ENCODE measurements at regions not wholly inside any gene's neighbourhood (a gene's known extent, or its start where the extent isn't known, plus 50 kb on each side); places are given as distances from the start of the nearest gene placed in this dataset.

- DNase-seq = no peak
Observed at GRCh38 chr11:110824912-110825620, 112.8 kb upstream of the ARHGAP20 start.

DNA sequence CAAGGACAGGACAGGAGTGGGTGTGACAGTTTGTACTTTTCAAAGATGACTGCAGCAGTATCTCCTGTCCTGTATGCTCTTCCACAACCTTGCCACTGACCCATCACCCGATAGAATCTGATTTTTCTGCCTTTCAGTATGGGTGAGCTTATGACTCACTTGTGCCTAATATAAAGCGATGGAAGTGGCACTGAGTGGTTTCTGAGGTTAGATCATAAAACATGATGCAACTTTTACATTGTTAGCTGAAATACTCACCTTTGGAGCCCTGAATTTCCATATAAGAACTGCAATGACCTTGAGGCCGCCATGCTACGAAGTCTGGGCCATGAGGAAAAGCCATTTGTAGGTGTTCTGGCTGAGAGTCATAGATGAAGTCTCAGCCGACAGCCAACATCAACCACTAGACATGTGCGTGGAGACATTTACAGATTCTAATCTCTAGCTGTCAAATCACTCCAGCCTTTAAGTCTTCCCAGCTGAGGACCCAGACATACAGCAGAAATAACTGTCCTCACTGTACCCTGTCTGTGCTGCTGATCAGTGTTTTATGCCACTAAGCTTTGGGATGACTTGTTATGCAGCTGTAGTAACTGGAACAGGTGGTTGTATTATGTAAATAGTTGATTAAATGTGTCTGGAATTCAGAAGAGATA lies 105.9 kb upstream of the ARHGAP20 start:
- peak; percentile 7 for DNase-seq

- no peak for DNase-seq
Observed at GRCh38 chr11:110812086-110812733, 100.0 kb upstream of the ARHGAP20 start.

GRCh38 chr11:110809417-110810199 lies 97.4 kb upstream of the ARHGAP20 start:
- DNase-seq = peak; percentile 3

DNA sequence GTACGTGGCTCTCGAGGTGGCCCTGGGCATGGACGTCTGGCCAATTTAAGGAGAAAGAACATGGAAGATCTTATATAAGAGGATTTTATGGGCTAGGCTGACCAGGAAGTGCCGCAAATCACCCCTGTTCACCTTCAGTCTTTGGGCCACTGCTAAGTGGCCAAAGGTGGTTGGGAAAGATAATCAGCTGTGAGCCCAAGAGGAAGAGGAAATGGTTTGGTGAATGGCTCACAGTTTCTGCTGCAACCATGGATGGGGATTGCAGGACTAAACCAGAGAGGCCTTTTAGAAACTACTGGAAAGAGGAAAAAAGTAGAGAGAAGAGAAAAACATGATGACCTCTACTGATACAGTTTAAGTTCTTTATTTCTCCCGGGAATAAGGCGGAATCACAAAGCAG lies 96.0 kb upstream of the ARHGAP20 start:
- no peak for DNase-seq

GRCh38 chr11:110807801-110808200 lies 95.6 kb upstream of the ARHGAP20 start:
- DNase-seq = no peak

GRCh38 chr11:110805756-110806155 lies 93.5 kb upstream of the ARHGAP20 start:
- DNase-seq = no peak

GRCh38 chr11:110802162-110802561 lies 89.9 kb upstream of the ARHGAP20 start:
- no peak for DNase-seq

DNA sequence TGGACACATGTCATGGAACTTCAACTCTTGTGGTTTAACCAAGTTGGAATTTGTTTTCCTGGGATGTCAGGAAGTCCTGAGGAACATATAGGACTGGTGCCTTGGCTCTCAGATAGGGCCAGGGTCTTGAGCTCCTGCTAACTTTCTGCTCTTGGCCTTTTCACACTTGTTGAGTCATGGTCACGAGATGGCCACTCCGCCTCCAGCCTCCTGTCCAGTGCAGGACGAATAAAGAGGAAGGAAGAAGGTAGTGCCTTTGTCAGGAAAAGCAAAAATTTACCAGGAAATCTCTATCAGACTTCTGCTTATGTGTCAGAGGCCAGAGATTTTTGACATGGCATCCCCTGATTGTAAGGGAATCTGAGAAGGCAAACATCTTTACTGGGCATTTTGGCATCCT lies 89.1 kb upstream of the ARHGAP20 start:
- no peak for DNase-seq

GRCh38 chr11:110798201-110798900 lies 86.1 kb upstream of the ARHGAP20 start:
- DNase-seq = peak; percentile 7

DNA sequence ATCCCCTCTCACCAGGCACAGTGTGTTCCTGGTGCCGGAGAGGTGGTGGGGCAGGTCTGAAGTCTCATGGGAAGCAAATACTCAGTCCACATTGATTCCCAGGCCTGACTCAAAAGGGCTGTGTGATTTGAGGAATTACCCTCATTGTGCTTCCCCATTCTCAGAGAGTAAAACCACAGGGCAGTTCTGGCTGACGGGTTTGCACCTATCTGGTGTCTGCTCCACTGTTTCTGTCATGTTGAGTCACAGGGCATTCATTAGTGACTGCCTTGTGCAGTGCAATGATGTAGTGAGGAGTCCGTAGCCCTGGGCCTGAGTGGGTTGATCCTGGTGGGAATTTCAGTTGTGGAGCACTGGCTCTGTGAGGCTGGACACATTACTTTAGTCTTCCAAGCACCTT lies 85.2 kb upstream of the ARHGAP20 start:
- DNase-seq = peak; percentile 41

DNA sequence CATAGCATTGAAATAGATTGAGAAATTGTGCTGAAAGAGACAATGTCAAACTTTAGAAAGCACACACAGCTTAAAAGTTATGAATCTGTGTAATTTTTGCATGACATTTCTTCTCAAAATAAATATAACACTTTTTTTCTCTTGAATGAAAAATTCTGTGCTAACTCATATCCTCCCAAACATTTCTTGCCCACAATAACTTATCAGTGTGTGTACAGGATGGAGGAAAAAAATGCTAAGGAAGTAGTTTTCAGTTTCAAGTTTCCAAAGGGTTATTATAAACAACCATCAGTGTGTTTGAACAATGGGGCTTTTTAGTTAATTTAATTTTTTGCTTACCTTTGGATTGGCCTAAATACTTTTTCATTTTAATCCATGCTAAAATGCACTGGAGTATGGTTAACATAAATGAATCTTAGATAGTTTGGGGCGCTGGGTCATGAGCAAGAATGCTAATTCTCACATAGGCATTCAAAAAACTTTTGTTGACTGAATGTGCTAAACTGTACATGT lies 82.9 kb upstream of the ARHGAP20 start:
- DNase-seq = peak; percentile 29

- no peak for DNase-seq
Observed at GRCh38 chr11:110793556-110793955, 81.3 kb upstream of the ARHGAP20 start.

- no peak for DNase-seq
Observed at GRCh38 chr11:110791621-110792020, 79.4 kb upstream of the ARHGAP20 start.

DNA sequence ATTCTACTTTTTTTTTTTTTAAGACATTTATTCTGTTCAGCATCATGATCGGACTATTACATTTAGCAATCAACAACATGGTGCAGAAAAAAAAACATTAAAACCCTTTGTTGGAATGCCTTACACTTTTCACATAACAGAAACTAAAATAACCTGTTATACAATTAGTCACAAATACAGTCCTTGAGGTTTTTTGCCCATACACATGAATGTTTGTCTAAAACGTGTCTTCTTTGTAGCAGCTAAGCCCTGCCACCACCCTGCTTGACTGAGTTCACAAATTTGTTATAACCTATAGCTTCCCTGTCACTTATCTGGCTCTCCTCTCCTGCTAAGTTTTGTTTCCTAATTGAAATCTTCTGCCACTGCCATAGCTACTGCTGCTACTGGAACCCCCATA lies 75.4 kb upstream of the ARHGAP20 start:
- DNase-seq = no peak

DNA sequence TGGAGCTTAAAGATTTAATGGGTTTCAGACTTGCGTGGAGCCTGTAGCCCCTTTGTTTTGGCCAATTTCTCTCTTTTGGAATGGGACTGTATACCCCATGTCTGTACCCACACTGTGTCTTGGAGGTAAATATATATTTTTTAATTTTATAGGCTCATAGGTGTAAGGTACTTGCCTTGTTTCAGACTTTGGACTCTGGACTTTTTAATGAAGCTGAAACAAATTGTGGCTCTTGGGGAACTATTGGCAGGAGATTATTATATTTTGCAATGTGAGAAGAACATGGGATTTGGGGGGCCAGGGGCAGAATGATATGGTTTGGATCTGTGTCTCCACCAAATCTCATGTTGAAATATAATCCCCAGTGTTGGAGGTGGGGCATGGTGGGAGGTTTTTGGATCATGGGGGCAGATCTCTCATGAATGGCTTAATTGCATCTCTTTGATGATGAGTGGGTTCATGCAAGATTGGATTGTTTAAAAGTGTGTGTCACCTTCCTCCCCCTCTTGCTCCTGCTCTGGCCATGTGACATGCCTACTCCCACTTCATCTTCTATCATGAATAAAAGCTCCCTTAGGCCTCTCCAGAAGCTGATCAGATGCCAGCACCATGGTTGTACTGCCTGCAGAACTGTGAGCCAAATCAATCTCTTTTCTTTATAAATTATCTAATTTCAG lies 74.1 kb upstream of the ARHGAP20 start:
- DNase-seq = no peak

DNA sequence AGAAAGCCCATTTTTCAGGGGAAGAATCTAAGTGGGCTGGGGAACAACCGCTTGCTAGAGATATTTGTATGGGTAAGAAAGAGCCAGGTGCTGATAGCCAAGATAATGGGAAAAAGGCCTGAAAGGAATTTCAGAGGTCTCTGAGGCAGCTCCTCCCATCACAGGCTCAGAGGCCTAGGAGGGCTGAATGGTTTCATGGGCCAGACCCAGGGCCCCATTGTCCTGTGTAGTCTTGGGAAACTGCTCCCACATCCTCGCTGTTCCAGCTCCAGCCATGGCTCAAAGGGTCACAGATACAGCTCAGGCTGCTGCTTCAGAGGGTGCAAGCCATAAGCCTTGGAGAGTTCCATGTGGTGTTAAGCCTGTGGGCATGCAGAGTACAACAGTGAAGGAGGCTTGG lies 73.2 kb upstream of the ARHGAP20 start:
- no peak for DNase-seq

GRCh38 chr11:110782616-110783015 lies 70.4 kb upstream of the ARHGAP20 start:
- DNase-seq = no peak

DNA sequence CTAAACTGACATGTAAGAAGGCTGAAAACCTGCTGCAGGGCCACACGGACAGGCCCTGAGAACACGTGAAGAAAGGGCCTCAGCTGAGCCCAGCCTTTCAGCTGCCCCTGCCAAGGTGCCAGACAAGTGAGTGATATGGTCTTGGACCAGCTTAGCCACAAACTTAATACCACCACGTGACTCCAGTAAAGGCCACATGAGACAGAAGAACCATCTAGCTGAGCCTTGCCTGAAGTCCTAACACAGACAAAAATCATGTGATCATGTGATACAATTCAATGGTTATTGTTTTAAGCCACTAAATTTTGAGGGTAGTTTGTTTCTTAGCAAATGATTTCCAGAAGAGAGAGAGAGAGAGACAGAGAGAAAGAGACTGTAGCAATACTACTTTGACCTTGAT lies 66.9 kb upstream of the ARHGAP20 start:
- no peak for DNase-seq

DNA sequence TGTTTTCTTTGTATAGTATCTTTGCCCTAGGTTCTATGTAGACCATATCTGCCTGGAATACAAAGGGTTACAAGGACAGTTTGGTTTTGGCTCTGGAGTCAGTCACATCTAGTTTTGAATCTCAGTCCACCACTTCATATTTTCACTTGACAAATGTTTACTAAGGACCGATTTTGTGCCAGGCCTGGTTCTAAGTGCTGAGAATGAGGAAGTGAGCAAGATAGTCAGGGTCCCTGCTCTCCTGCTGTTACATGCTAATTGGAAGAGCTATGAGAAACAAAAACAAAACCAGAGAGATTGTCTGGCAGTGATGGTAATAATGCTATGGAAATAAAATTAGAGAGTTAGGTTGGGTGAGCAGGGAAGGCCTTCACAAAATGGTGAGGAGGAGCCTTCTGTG lies 66.1 kb upstream of the ARHGAP20 start:
- DNase-seq = no peak

DNA sequence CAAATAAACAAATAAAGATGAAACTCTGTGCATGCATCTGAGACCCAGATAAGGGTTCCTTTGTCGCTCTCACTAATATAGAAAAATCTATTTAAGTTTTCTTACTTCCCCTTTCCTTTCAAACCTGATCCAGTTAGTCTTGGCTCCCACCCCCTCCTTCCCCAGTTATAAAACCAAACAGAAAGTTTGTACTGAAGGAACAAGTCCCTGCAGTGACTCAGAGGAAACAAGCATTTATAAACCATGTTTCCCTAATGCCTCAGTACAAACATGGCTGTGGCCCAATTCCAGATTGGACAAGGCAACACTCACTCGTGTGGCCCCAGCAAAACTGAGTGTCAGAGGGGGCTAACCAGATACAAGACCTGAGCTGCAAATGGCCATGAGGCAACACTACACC lies 65.5 kb upstream of the ARHGAP20 start:
- peak; percentile 6 for DNase-seq

- no peak for DNase-seq
Observed at GRCh38 chr11:110776081-110776480, 63.8 kb upstream of the ARHGAP20 start.

Measured in hematopoietic multipotent progenitor cell treated with erythropoietin and hydrocortisone succinate and interleukin-3 and kit ligand, for 6 days (in vitro differentiated cells).